ENCODE measurements at regions not wholly inside any gene's neighbourhood (a gene's known extent, or its start where the extent isn't known, plus 50 kb on each side); places are given as distances from the start of the nearest gene placed in this dataset.

GRCh38 chr20:6606651-6607050 lies 160.8 kb upstream of the BMP2 start:
- H3K14ac ChIP-seq (ENCODE audit: insufficient read depth, low read length): no peak overlapping the region
- H3K23ac ChIP-seq (ENCODE audit: insufficient read length, low read depth, low read length): no peak overlapping the region
- H4K8ac ChIP-seq (replicated peaks; ENCODE audit: insufficient read length, low read depth, low read length): no peak overlapping the region
- no peak overlapping the region for H3K18ac ChIP-seq (ENCODE audit: insufficient read length, low read depth, low read length)
- Mint-ChIP-seq H3K4me3 (no peak overlapping the region), H3K27ac (peak overlapping the region in 1 of 3 experiments; percentile 65; a peak in 1 of 7 replicates), H3K9me3 (no peaks in the 10 kb centered on the region), H3K4me1 (no peaks in the 10 kb centered on the region), H3K36me3 (ENCODE audit: insufficient read depth in 1 of 3, low read depth in 3 of 3) (no peaks in the 10 kb centered on the region), H3K27me3 (ENCODE audit: low read depth) (no peaks in the 10 kb centered on the region)
- H3K79me2 ChIP-seq (ENCODE audit: insufficient read depth, low read length): no peaks in the 10 kb centered on the region
- H4K91ac ChIP-seq (ENCODE audit: insufficient read length, low read depth, low read length): no peak overlapping the region
- H2BK20ac ChIP-seq (ENCODE audit: low read depth, low read length, poor library complexity, severe bottlenecking): no peak overlapping the region
- no peak overlapping the region for H2BK12ac ChIP-seq (ENCODE audit: insufficient read length, low read depth, low read length)
- TF ChIP-seq CTCF (conservative IDR thresholded peaks at IDR 0.05): no peak
- H3K4ac ChIP-seq (ENCODE audit: low read depth, low read length): no peak overlapping the region
- no peak for DNase-seq
- H3K4me1 ChIP-seq (ENCODE audit: insufficient read depth, low read length): no peaks in the 10 kb centered on the region
- H3T11ph ChIP-seq (ENCODE audit: low read length): no peak overlapping the region
- H3K4me2 ChIP-seq (ENCODE audit: insufficient read depth, insufficient read length, low read length): no peak overlapping the region
- H3K9ac ChIP-seq (ENCODE audit: extremely low read depth, insufficient read length, low read length): no peak overlapping the region
- no peak overlapping the region for H2BK15ac ChIP-seq (ENCODE audit: low read depth, low read length)
- H2AFZ ChIP-seq (ENCODE audit: low read length): no peak overlapping the region
- no peak overlapping the region for H4K5ac ChIP-seq (ENCODE audit: insufficient read length, low read depth, low read length)
- no peak overlapping the region for H3K27ac ChIP-seq (ENCODE audit: insufficient read length, low read depth, low read length)
- no peaks in the 10 kb centered on the region for H3K9me3 ChIP-seq (ENCODE audit: control insufficient read depth, low read depth, low read length)
- H3K56ac ChIP-seq (ENCODE audit: insufficient read length, low read depth, low read length): no peak overlapping the region
- H2BK120ac ChIP-seq (ENCODE audit: low read depth, low read length, poor library complexity, severe bottlenecking): no peak overlapping the region
- WGBS (ENCODE audit: extremely low coverage, insufficient read length, low lambda C conversion rate): no CpG with 5 or more reads among the region's 3 CpGs
- no peaks in the 10 kb centered on the region for H3K23me2 ChIP-seq (ENCODE audit: insufficient read length, low read depth, low read length, poor library complexity, severe bottlenecking)
- no peaks in the 10 kb centered on the region for H3K27me3 ChIP-seq (ENCODE audit: insufficient read depth, low read length)
- no peaks in the 10 kb centered on the region for H4K20me1 ChIP-seq (ENCODE audit: control insufficient read depth, insufficient read depth, insufficient read length)
- no peak overlapping the region for H2BK5ac ChIP-seq (ENCODE audit: insufficient read length, low read length)
- H3K79me1 ChIP-seq (ENCODE audit: insufficient read depth, low read depth, low read length, poor library complexity, severe bottlenecking): no peaks in the 10 kb centered on the region
- no peak overlapping the region for H2AK5ac ChIP-seq (ENCODE audit: insufficient read length, low read length)

Data from H9 (cell line).